ENCODE measurements at regions not wholly inside any gene's neighbourhood (a gene's known extent, or its start where the extent isn't known, plus 50 kb on each side); places are given as distances from the start of the nearest gene placed in this dataset.

GRCh38 chr20:22465622-22466446 lies 118.5 kb downstream of the FOXA2 start:
- no peak for DNase-seq

GRCh38 chr20:22464312-22465003 lies 119.9 kb downstream of the FOXA2 start:
- no peak for DNase-seq

- peak; percentile 93 for DNase-seq
Measured at GRCh38 chr20:22462975-22463914, 121.1 kb downstream of the FOXA2 start.

- DNase-seq: no peak
Measured at GRCh38 chr20:22460803-22461202, 123.6 kb downstream of the FOXA2 start.

GRCh38 chr20:22460231-22460630 lies 124.1 kb downstream of the FOXA2 start:
- DNase-seq: no peak

GRCh38 chr20:22459754-22460153 lies 124.6 kb downstream of the FOXA2 start:
- DNase-seq: no peak

- peak; percentile 43 for DNase-seq
Measured at GRCh38 chr20:22456109-22456508, 128.3 kb downstream of the FOXA2 start.

GRCh38 chr20:22455259-22455658 lies 129.1 kb downstream of the FOXA2 start:
- DNase-seq: no peak

- peak; percentile 51 for DNase-seq
Measured at GRCh38 chr20:22453244-22454080, 130.9 kb downstream of the FOXA2 start.

- DNase-seq: no peak
Measured at GRCh38 chr20:22452442-22453011, 131.8 kb downstream of the FOXA2 start.

- DNase-seq: no peak
Measured at GRCh38 chr20:22450537-22450936, 133.8 kb downstream of the FOXA2 start.

- DNase-seq: peak; percentile 70
Measured at GRCh38 chr20:22449188-22449973, 135.0 kb downstream of the FOXA2 start.

- no peak for DNase-seq
Measured at GRCh38 chr20:22447447-22447778, 137.0 kb downstream of the FOXA2 start.

- DNase-seq: no peak
Measured at GRCh38 chr20:22446613-22447446, 137.5 kb downstream of the FOXA2 start.

- no peak for DNase-seq
Measured at GRCh38 chr20:22442318-22442717, 142.1 kb downstream of the FOXA2 start.

GRCh38 chr20:22438926-22439325 lies 145.4 kb downstream of the FOXA2 start:
- no peak for DNase-seq

- DNase-seq: no peak
Measured at GRCh38 chr20:22438346-22438745, 146.0 kb downstream of the FOXA2 start.

GRCh38 chr20:22437354-22437753 lies 147.0 kb downstream of the FOXA2 start:
- no peak for DNase-seq

GRCh38 chr20:22431419-22431818 lies 153.0 kb downstream of the FOXA2 start:
- DNase-seq: no peak

- DNase-seq: peak; percentile 73
Measured at GRCh38 chr20:22430746-22431168, 153.6 kb downstream of the FOXA2 start.

Data from COR-L47 (cell line).